ENCODE measurements at regions not wholly inside any gene's neighbourhood (a gene's known extent, or its start where the extent isn't known, plus 50 kb on each side); places are given as distances from the start of the nearest gene placed in this dataset.

DNA sequence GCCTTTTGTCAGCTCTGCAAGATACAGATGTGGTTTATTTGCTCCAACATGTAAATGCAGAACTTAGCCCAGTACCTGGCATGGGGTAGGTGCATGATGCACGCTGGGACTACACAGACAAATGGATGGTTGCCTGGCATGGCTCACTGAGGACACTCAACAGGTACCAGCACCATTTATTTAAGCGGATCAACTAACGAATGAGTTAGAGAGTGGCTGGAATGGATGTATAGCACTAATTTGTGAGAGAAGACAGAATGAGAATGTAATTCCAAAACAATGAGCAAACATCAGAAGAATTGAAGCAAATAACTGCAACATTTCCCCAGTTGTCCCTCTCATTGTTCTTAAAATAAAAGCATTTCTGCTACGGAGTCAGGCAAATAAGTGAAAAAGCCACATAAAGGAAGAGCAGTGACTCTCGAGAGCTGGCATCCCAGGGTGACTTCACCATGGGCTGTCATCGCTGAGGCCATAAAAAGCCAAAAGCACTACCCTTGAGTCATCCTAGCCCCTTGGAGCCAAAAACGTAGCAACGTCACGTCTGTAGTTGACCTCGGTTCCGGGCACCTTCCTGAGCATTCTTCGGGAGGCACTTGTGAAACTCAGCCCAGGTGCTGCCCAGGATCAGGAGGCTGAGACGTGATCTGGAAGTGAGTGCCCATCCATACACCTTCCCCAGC, 290.3 kb downstream of the NSG2 start:
- TF ChIP-seq POLR2A (IDR thresholded peaks at IDR 0.05): no peak
- TF ChIP-seq, protein P1, sequence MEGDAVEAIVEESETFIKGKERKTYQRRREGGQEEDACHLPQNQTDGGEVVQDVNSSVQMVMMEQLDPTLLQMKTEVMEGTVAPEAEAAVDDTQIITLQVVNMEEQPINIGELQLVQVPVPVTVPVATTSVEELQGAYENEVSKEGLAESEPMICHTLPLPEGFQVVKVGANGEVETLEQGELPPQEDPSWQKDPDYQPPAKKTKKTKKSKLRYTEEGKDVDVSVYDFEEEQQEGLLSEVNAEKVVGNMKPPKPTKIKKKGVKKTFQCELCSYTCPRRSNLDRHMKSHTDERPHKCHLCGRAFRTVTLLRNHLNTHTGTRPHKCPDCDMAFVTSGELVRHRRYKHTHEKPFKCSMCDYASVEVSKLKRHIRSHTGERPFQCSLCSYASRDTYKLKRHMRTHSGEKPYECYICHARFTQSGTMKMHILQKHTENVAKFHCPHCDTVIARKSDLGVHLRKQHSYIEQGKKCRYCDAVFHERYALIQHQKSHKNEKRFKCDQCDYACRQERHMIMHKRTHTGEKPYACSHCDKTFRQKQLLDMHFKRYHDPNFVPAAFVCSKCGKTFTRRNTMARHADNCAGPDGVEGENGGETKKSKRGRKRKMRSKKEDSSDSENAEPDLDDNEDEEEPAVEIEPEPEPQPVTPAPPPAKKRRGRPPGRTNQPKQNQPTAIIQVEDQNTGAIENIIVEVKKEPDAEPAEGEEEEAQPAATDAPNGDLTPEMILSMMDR (IDR thresholded peaks at IDR 0.05): no peak

Data from gastroesophageal sphincter (tissue), 3 donors.